HCT116 (cell line): ENCODE measurements at regions not wholly inside any gene's neighbourhood (a gene's known extent, or its start where the extent isn't known, plus 50 kb on each side); places are given as distances from the start of the nearest gene placed in this dataset.

ENCODE experiments used
- ATF3 ChIP-seq: IDR thresholded peaks from 2 replicates; pipeline ENCODE4 v1.6.1; 2012
- CTCF ChIP-seq, 3 experiments: fragments of 200-600 bp in 1 of 3; sonication (generic) in 1 of 3; IDR thresholded peaks in 2 of 3; conservative IDR thresholded peaks in 1 of 3; 2 replicates each; pipeline ENCODE4 v1.5.1; 2012 to 2017; ENCODE audit warnings: low read depth in 2 of 3, low read length in 2 of 3, antibody characterized with exemption in 1 of 3, borderline replicate concordance in 1 of 3, control low read depth in 1 of 3, mild to moderate bottlenecking in 1 of 3, mixed read lengths in 1 of 3, mixed run types in 1 of 3, moderate library complexity in 1 of 3; ENCODE audit not compliant: insufficient read depth in 1 of 3
- ELF1 ChIP-seq: IDR thresholded peaks from 2 replicates; pipeline ENCODE4 v1.6.1; 2012; ENCODE audit warnings: low read depth, borderline replicate concordance
- EZH2 ChIP-seq: fragments of 200-600 bp; sonication (generic); IDR thresholded peaks from 2 replicates; pipeline ENCODE4 v1.6.1; 2017; ENCODE audit warnings: antibody characterized with exemption, mixed run types
- MAX ChIP-seq: IDR thresholded peaks from 2 replicates; pipeline ENCODE4 v1.6.1; 2012
- POLR2A ChIP-seq: IDR thresholded peaks from 2 replicates; pipeline ENCODE4 v1.7.0; 2011; ENCODE audit warnings: borderline replicate concordance; ENCODE audit not compliant: insufficient read depth, insufficient read length; ENCODE audit errors: extremely low read depth
- POLR2AphosphoS5 ChIP-seq: IDR thresholded peaks from 2 replicates; pipeline ENCODE4 v1.6.1; 2011; ENCODE audit warnings: mild to moderate bottlenecking, low read depth, low read length, moderate library complexity
- REST ChIP-seq: IDR thresholded peaks from 2 replicates; pipeline ENCODE4 v1.6.1; 2012; ENCODE audit warnings: low read depth
- ZBTB33 ChIP-seq: IDR thresholded peaks from 2 replicates; pipeline ENCODE4 v1.6.1; 2011; ENCODE audit warnings: mild to moderate bottlenecking, low read length, moderate library complexity; ENCODE audit not compliant: insufficient replicate concordance; ENCODE audit errors: extremely low read depth
- ZFX ChIP-seq: fragments of 450-650 bp; IDR thresholded peaks from 2 replicates; pipeline ENCODE4 v1.6.1; 2017
- ZNF274 ChIP-seq: fragments of 200-500 bp; sonication (Bioruptor generic); IDR thresholded peaks from 2 replicates; pipeline ENCODE4 v1.6.1; 2014; ENCODE audit warnings: mild to moderate bottlenecking, low read depth, low read length, inconsistent platforms

GRCh38 chr5:116343961-116344360 is 230.7 kb downstream of the SEMA6A start:
- TF ChIP-seq CTCF (IDR thresholded peaks at IDR 0.05 in 2 of 3, conservative IDR thresholded peaks at IDR 0.05 in 1 of 3; ENCODE audit: borderline replicate concordance in 1 of 3, insufficient read depth in 1 of 3, low read depth in 2 of 3, low read length in 2 of 3) (no peak), POLR2A (no peak), ZFX (no peak), MAX (no peak), ELF1 (no peak), POLR2AphosphoS5 (no peak), EZH2 (no peak), ZNF274 (no peak), ZBTB33 (no peak), REST (no peak), ATF3 (no peak)
